HG03108 (cell line): ENCODE measurements at regions not wholly inside any gene's neighbourhood (a gene's known extent, or its start where the extent isn't known, plus 50 kb on each side); places are given as distances from the start of the nearest gene placed in this dataset.

Source experiments
- ATAC-seq: cut with Tn5 transposase; IDR thresholded peaks from one replicate; pipeline ENCODE4 v1.9.1; 2021; ENCODE audit warnings: moderate library complexity; ENCODE audit not compliant: unreplicated experiment

GRCh38 chr6:19438566-19439353, 398.4 kb upstream of the ID4 start:
- ATAC-seq: no peak

GRCh38 chr6:19440531-19440930, 396.6 kb upstream of the ID4 start:
- no peak for ATAC-seq

GRCh38 chr6:19443411-19443810, 393.8 kb upstream of the ID4 start:
- no peak for ATAC-seq

GRCh38 chr6:19444041-19444440, 393.1 kb upstream of the ID4 start:
- ATAC-seq: no peak

GRCh38 chr6:19444481-19444880, 392.7 kb upstream of the ID4 start:
- ATAC-seq: no peak

GRCh38 chr6:19446570-19446969, 390.6 kb upstream of the ID4 start:
- ATAC-seq: no peak

- ATAC-seq: no peak
Observed at GRCh38 chr6:19450651-19451050, 386.5 kb upstream of the ID4 start.

GRCh38 chr6:19452495-19452894, 384.7 kb upstream of the ID4 start:
- ATAC-seq: no peak

GRCh38 chr6:19454001-19454720, 383.0 kb upstream of the ID4 start:
- ATAC-seq: no peak

GRCh38 chr6:19454721-19455392, 382.3 kb upstream of the ID4 start:
- no peak for ATAC-seq

- ATAC-seq: no peak
Observed at GRCh38 chr6:19463250-19463649, 373.9 kb upstream of the ID4 start.

- ATAC-seq: no peak
Observed at GRCh38 chr6:19463925-19464324, 373.2 kb upstream of the ID4 start.

GRCh38 chr6:19465256-19465655, 371.9 kb upstream of the ID4 start:
- no peak for ATAC-seq

GRCh38 chr6:19465760-19466159, 371.4 kb upstream of the ID4 start:
- no peak for ATAC-seq

GRCh38 chr6:19470333-19470732, 366.8 kb upstream of the ID4 start:
- no peak for ATAC-seq

GRCh38 chr6:19472153-19472552, 365.0 kb upstream of the ID4 start:
- ATAC-seq: no peak

GRCh38 chr6:19472850-19473249, 364.3 kb upstream of the ID4 start:
- ATAC-seq: no peak

- no peak for ATAC-seq
Observed at GRCh38 chr6:19477563-19477962, 359.6 kb upstream of the ID4 start.

GRCh38 chr6:19478273-19478672, 358.9 kb upstream of the ID4 start:
- ATAC-seq: no peak

GRCh38 chr6:19478992-19479391, 358.2 kb upstream of the ID4 start:
- ATAC-seq: no peak

GRCh38 chr6:19479551-19479950, 357.6 kb upstream of the ID4 start:
- ATAC-seq: no peak
